NCI-H345 treated with DMSO at 0.1 percent for 48 hours (cell line): ENCODE measurements at regions not wholly inside any gene's neighbourhood (a gene's known extent, or its start where the extent isn't known, plus 50 kb on each side); places are given as distances from the start of the nearest gene placed in this dataset.

ENCODE experiments used
- DNase-seq: peaks from one replicate; lab custom pipeline; 2025; ENCODE audit not compliant: unreplicated experiment; lab: John Stamatoyannopoulos, UW

DNA sequence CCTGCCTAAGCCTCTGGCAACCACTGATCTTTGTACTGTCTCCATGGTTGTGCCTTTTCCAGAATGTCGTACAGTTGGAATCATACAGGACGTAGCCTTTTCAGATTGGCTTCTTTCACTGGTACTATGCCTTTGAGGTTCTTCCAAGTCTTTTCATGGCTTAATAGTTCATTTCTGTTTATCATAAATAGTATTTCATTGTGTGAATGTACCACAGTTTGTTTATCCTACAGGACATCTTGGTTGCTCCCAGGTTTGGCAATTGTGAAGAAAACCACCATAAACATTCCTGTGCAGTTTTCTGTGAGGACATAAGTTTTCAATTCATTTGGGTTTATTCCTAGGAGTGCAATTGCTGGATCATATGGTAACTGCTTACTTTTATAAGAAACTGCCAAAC lies 190.6 kb upstream of the RAB4A start:
- no peak for DNase-seq

- DNase-seq, result no peak
Observed at GRCh38 chr1:229085291-229085690, 185.6 kb upstream of the RAB4A start.

- no peak for DNase-seq
Observed at GRCh38 chr1:229086091-229086490, 184.8 kb upstream of the RAB4A start.

GRCh38 chr1:229086686-229087085 lies 184.2 kb upstream of the RAB4A start:
- DNase-seq, result no peak

GRCh38 chr1:229087339-229087738 lies 183.6 kb upstream of the RAB4A start:
- no peak for DNase-seq

- DNase-seq, result no peak
Observed at GRCh38 chr1:229087906-229088305, 183.0 kb upstream of the RAB4A start.

DNA sequence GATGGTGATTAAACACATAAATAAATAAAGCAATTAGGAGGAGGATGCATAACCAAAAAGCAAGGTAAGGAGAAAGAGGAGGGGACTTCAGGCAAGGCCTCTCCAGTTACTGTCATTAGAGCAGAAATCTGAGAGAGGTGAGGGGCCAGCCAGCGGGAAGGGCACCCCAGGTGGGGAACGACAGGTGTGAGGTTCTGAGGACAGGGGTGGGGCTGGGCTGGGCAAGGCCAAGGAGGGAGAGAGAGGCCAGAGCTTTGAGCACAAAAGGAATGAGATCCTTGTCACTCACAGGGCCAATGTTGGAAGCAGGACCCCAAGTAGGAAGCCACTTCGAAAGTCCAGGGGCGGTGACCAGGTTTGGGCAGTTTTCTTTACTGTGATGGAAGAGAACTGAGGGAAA lies 182.2 kb upstream of the RAB4A start:
- no peak for DNase-seq

GRCh38 chr1:229089586-229090208 lies 181.2 kb upstream of the RAB4A start:
- DNase-seq, result no peak

DNA sequence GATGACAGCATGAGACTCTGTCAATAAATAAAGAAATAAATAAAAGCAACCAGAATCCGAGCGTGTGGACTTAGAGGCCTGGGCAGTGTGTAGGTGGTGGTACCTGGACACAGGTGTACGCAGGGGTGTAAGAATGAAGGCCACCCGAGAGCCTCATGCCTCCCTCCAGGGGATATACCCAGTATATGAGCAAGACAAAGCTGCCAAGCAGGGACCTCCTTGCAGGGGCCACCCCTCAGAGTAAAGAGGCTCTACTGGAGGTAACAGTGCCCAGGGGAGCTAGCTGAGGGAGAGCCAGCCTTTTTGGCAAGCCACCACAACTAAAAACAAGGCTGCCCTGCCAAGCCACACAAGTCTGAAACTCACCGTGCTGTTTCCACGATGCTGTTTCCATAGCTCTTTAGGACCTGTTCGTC lies 179.2 kb upstream of the RAB4A start:
- peak; percentile 42 for DNase-seq

DNA sequence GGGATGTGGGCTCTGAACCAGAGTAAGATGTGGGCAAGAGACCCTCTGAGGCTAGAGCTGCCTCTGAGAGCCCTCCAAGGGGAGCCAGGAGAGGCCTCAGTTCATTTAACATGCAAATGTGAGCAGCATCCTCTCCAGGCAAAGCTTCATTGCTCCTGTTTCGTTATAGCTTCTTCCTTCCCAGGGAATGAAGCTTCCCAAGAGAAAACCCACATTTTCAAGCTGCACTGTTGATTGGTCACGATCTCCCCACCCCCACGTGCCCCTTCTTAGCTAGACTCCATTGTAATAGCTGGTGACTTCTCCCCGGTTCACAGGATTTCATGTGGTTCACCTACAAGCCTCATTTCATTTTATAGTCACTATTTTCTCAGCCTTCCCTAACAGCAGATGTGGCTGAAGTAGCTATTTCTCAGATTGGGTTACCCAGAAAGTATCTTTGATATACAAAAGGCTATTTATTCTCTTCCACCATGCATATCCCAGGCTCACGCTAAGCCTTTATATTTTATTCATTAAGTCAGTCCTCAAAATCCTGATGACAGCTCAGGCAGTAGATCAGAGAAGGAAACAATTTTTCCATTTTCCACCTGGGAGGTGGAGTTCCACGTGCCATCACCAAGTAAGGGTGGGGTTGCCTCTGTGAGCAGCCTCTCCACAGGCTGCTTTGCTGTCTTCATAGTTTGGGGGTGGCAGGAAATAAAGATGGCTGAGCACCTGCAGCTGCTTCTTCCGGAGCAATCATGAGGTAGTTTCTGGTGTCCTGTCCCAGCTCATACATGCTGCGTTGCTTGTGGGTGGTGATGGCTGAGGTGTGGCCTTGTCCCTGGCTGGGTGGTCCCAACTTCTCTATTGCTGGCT lies 178.3 kb upstream of the RAB4A start:
- peak; percentile 97 for DNase-seq

- no peak for DNase-seq
Observed at GRCh38 chr1:229093238-229093540, 177.7 kb upstream of the RAB4A start.

- peak; percentile 24 for DNase-seq
Observed at GRCh38 chr1:229093609-229094336, 177.1 kb upstream of the RAB4A start.

DNA sequence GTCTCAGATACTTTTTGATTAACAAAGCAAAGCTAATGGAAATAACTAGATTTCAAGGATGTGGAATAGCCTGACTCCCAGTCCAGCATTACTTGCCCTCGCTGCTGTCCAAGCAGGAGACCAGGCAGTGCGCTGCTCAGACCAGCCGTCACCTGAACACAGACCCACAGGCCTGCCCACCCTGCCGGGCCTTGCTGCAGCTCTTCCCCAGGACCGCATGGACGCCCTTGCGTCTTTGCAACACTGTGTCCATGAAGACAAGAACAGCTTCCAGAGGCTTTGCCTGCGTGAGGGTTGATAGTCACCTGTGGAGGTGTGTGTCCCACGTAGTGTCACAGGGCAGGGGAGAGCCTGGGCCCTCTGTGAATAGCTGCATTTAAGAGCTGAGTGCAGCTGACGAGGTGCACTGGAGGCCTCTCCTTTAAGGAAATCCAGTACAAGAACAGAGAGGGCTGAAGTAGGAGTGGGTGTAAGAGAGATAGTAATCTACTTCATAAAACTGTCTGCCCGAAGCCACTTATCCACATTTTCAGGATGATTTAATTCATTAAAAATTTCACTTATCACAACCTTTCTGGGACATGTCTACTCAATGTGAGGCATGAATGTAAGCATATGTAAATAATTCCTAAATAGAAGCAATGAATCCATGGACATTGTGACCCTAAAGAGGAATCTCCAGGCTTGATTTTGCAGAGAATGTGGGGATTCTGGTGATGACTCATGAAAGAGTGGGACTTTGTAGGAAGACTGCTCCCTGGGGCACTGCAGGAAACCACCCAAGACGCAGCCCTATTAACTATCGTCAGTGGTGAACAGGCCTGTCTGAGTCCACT lies 176.2 kb upstream of the RAB4A start:
- DNase-seq, result no peak

DNA sequence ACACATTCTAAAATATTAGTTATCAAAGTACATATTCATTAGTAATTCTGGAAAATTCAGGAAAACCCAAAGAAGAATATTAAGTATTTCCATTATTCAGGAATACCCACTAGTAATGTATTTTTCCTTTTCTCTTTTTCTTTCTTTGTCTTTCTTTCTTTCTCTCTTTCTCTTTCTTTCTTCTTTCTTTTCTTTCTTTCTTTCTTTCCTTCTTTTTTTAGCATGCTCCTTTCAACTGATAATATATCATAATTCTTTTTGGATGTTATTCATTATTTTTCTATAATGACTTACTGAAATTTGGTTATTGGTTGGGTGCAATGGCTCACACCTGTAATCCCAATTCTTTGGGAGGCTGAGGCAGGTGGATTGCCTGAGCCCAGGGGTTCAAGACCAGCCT lies 175.6 kb upstream of the RAB4A start:
- no peak for DNase-seq

- no peak for DNase-seq
Observed at GRCh38 chr1:229097356-229097755, 173.6 kb upstream of the RAB4A start.

DNA sequence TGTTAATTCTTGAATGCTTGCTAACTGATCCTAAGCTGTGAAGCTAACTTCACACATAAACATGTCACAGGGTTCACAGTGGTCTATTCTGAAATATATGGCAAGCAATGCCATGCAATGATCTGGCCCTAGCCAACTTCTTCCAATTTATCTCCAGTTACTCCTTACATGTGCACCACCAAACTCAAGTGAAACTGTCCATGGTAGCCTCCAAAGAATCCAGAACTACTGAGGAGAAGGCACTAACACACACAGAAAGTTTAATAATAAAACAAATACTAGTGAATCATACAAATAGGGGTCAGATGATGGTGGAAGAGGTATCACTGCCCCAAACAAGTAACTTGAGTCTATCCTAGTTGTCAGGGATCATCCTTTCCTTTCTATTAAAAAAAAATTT lies 172.6 kb upstream of the RAB4A start:
- DNase-seq, result no peak

GRCh38 chr1:229098903-229099578 lies 171.9 kb upstream of the RAB4A start:
- no peak for DNase-seq

DNA sequence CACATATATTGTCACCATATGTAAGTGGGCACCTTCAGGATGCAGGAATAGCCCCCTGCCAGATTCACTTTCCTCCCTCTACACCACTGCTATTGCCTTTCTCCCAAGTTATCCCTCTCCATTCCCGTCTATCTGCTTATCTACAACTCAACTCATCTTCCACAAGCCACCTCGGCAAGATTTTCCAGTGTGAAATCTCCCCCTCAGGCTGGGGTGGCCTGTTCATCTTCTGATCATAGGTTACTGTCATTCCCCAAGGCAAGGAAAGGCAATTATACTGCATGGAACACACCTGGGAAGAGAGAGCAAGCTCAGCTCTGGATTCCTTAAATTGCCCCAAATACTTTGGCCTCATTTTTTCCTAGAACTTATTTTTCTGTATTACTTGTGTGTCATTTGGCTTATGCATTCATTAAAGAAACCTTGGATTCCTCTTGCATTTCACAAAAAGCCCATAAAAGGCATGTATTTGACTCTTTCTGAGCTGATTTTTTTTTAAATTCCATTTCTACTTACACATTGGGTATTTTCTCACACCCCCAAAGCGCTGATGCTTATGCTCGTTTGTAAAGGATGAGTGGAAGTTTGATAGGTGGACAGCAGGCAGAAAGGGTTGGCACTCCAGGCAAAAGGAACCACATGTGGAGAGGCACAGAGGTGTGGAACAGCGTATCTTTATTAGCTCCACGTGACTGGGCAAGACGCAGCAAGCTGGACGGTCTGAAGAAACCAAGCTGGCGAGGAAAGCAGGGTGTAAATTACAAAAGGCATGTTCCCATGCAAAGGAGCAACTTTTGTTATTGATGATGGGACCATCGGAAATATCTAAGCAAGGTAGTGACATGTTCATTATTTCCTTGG lies 169.7 kb upstream of the RAB4A start:
- no peak for DNase-seq

- DNase-seq, result no peak
Observed at GRCh38 chr1:229102741-229103391, 168.0 kb upstream of the RAB4A start.
